ENCODE measurements at regions not wholly inside any gene's neighbourhood (a gene's known extent, or its start where the extent isn't known, plus 50 kb on each side); places are given as distances from the start of the nearest gene placed in this dataset.

- DNase-seq (ENCODE audit: low spot score in 2 of 2), result no peak
- H3K4me1 ChIP-seq, result no peaks in the 10 kb centered on the region
- H3K4me3 ChIP-seq, result no peak overlapping the region
- H3K27me3 ChIP-seq, result no peaks in the 10 kb centered on the region
- H3K36me3 ChIP-seq, result no peaks in the 10 kb centered on the region
- intact Hi-C loops (cut with DNase I; ENCODE audit: low total_unique reads), result no loop called here
- TF ChIP-seq CTCF (IDR thresholded peaks at IDR 0.05) (no peak), POLR2A (IDR thresholded peaks at IDR 0.05) (no peak), POLR2AphosphoS5 (IDR thresholded peaks at IDR 0.05) (no peak)
- H3K9me3 ChIP-seq, result no peaks in the 10 kb centered on the region
- H3K27ac ChIP-seq, result no peak overlapping the region
These were observed 1067.2 kb downstream of the EPHA7 start for GRCh38 chr6:92352130-92352529.

- TF ChIP-seq CTCF (IDR thresholded peaks at IDR 0.05), result no peak
- TF ChIP-seq POLR2AphosphoS5 (IDR thresholded peaks at IDR 0.05), result no peak
- TF ChIP-seq POLR2A (IDR thresholded peaks at IDR 0.05), result no peak
- Histone ChIP-seq H3K9me3 (no peaks in the 10 kb centered on the region), H3K27me3 (no peaks in the 10 kb centered on the region), H3K4me3 (no peak overlapping the region), H3K36me3 (no peaks in the 10 kb centered on the region), H3K27ac (no peak overlapping the region), H3K4me1 (no peaks in the 10 kb centered on the region)
- no peak for DNase-seq (ENCODE audit: low spot score in 2 of 2)
- intact Hi-C loops (cut with DNase I; ENCODE audit: low total_unique reads), result no loop called here
These were observed 1078.2 kb downstream of the EPHA7 start for GRCh38 chr6:92341201-92341600.

GRCh38 chr6:92339936-92340640, 1079.3 kb downstream of the EPHA7 start:
- Histone ChIP-seq H3K27me3 (no peaks in the 10 kb centered on the region), H3K27ac (no peak overlapping the region), H3K9me3 (no peaks in the 10 kb centered on the region), H3K36me3 (no peaks in the 10 kb centered on the region), H3K4me1 (no peaks in the 10 kb centered on the region), H3K4me3 (no peak overlapping the region)
- DNase-seq (ENCODE audit: low spot score in 2 of 2), result no peak
- intact Hi-C loops (cut with DNase I; ENCODE audit: low total_unique reads), result no loop called here
- no peak for TF ChIP-seq POLR2A (IDR thresholded peaks at IDR 0.05)

- Histone ChIP-seq H3K27ac (no peak overlapping the region), H3K4me1 (no peaks in the 10 kb centered on the region)
- intact Hi-C loops (cut with DNase I; ENCODE audit: low total_unique reads), result no loop called here
These were observed 1081.8 kb downstream of the EPHA7 start for GRCh38 chr6:92337571-92337970.

GRCh38 chr6:92329208-92329847, 1090.0 kb downstream of the EPHA7 start:
- Histone ChIP-seq H3K27me3 (no peaks in the 10 kb centered on the region), H3K4me3 (no peak overlapping the region), H3K9me3 (no peaks in the 10 kb centered on the region), H3K4me1 (no peaks in the 10 kb centered on the region), H3K36me3 (no peaks in the 10 kb centered on the region), H3K27ac (no peak overlapping the region)
- intact Hi-C loops (cut with DNase I; ENCODE audit: low total_unique reads), result no loop called here
- DNase-seq (ENCODE audit: low spot score in 2 of 2), result no peak
- TF ChIP-seq CTCF (IDR thresholded peaks at IDR 0.05), result no peak
- no peak for TF ChIP-seq POLR2A (IDR thresholded peaks at IDR 0.05)
- no peak for TF ChIP-seq POLR2AphosphoS5 (IDR thresholded peaks at IDR 0.05)

More at GRCh38 chr6:92337571-92337970, 1081.8 kb downstream of the EPHA7 start:
- Histone ChIP-seq H3K36me3 (no peaks in the 10 kb centered on the region), H3K4me3 (no peak overlapping the region), H3K9me3 (no peaks in the 10 kb centered on the region), H3K27me3 (no peaks in the 10 kb centered on the region)
- no peak for DNase-seq (ENCODE audit: low spot score in 2 of 2)
- no peak for TF ChIP-seq POLR2A (IDR thresholded peaks at IDR 0.05)
- no peak for TF ChIP-seq POLR2AphosphoS5 (IDR thresholded peaks at IDR 0.05)
- TF ChIP-seq CTCF (IDR thresholded peaks at IDR 0.05), result no peak

All from breast epithelium (tissue), 4 donors.